GM23338 (cell line): ENCODE measurements at regions not wholly inside any gene's neighbourhood (a gene's known extent, or its start where the extent isn't known, plus 50 kb on each side); places are given as distances from the start of the nearest gene placed in this dataset.

Source experiments
- ATAC-seq: fragments of 200-7000 bp; cut with Tn5 transposase; 3 replicates; pipeline ENCODE4 v1.9.1; 2020
- DNase-seq: peaks from one replicate; pipeline ENCODE4 v3.0.0-alpha.2; 2015; ENCODE audit warnings: low spot score
- H2AFZ ChIP-seq: fragments of 200-600 bp; sonication (generic); 2 replicates; pipeline ENCODE4 v1.8.0; 2016; ENCODE audit warnings: antibody characterized with exemption, mild to moderate bottlenecking, moderate library complexity
- H3F3A ChIP-seq: fragments of 200-600 bp; sonication (generic); replicated peaks from 2 replicates; pipeline ENCODE4 v1.8.0; 2017; ENCODE audit warnings: antibody characterized with exemption, mixed run types, low read depth
- H3K27ac ChIP-seq: fragments of 200-600 bp; sonication (generic); 2 replicates; pipeline ENCODE4 v1.6.1; 2016; ENCODE audit warnings: low read depth
- H3K27me3 ChIP-seq: fragments of 200-600 bp; sonication (generic); 2 replicates; pipeline ENCODE4 v1.8.0; 2016; ENCODE audit warnings: mild to moderate bottlenecking, mixed run types, moderate library complexity; ENCODE audit not compliant: insufficient read depth
- H3K36me3 ChIP-seq: fragments of 200-600 bp; sonication (generic); 2 replicates; pipeline ENCODE4 v1.8.0; 2016; ENCODE audit warnings: mild to moderate bottlenecking; ENCODE audit not compliant: insufficient read depth
- H3K4me1 ChIP-seq: fragments of 200-600 bp; sonication (generic); 2 replicates; pipeline ENCODE4 v1.8.0; 2016; ENCODE audit warnings: mild to moderate bottlenecking, moderate library complexity; ENCODE audit not compliant: insufficient read depth
- H3K4me2 ChIP-seq: fragments of 200-600 bp; sonication (generic); 2 replicates; pipeline ENCODE4 v1.7.1; 2017; ENCODE audit warnings: mixed run types
- H3K4me3 ChIP-seq: fragments of 200-600 bp; sonication (generic); 2 replicates; pipeline ENCODE4 v1.6.1; 2016; ENCODE audit warnings: mixed run types
- H3K79me2 ChIP-seq: fragments of 200-600 bp; sonication (generic); replicated peaks from 2 replicates; pipeline ENCODE4 v1.8.0; 2017; ENCODE audit warnings: mild to moderate bottlenecking; ENCODE audit not compliant: insufficient read depth
- H3K9me2 ChIP-seq: fragments of 200-600 bp; sonication (generic); 2 replicates; pipeline ENCODE4 v1.8.0; 2017; ENCODE audit not compliant: insufficient read depth
- H4K20me1 ChIP-seq: fragments of 200-600 bp; sonication (generic); replicated peaks from 2 replicates; pipeline ENCODE4 v1.8.0; 2017; ENCODE audit warnings: mild to moderate bottlenecking; ENCODE audit not compliant: insufficient read depth
- H3K27ac Mint-ChIP-seq: 2 replicates; pipeline ENCODE4 v1.8.0; 2020; ENCODE audit warnings: inconsistent platforms, mild to moderate bottlenecking, moderate library complexity, mixed read lengths
- H3K27me3 Mint-ChIP-seq: 3 replicates; pipeline ENCODE4 v1.8.0; 2022; ENCODE audit warnings: low read depth, mild to moderate bottlenecking, moderate library complexity, mixed read lengths, inconsistent platforms; ENCODE audit not compliant: insufficient read depth, poor library complexity
- H3K36me3 Mint-ChIP-seq: 3 replicates; pipeline ENCODE4 v1.8.0; 2021; ENCODE audit warnings: low read depth, mild to moderate bottlenecking, inconsistent platforms, moderate library complexity, mixed read lengths
- H3K4me1 Mint-ChIP-seq: 3 replicates; pipeline ENCODE4 v1.8.0; 2020; ENCODE audit warnings: mild to moderate bottlenecking, inconsistent platforms, mixed read lengths
- H3K4me3 Mint-ChIP-seq: 3 replicates; pipeline ENCODE4 v1.8.0; 2021; ENCODE audit warnings: moderate library complexity, mild to moderate bottlenecking, inconsistent platforms, mixed read lengths
- H3K9me3 Mint-ChIP-seq: 3 replicates; pipeline ENCODE4 v1.8.0; 2020; ENCODE audit warnings: moderate library complexity, mild to moderate bottlenecking, inconsistent platforms, mixed read lengths
- CREB1 ChIP-seq: fragments of 250-450 bp; sonication (Bioruptor Pico); IDR thresholded peaks from 2 replicates; pipeline ENCODE4 v1.5.0; 2020; ENCODE audit warnings: low read depth, mild to moderate bottlenecking, moderate library complexity
- EZH2 ChIP-seq: fragments of 200-600 bp; sonication (generic); IDR thresholded peaks from one replicate; pipeline ENCODE4 v1.8.0; 2017; ENCODE audit warnings: antibody characterized with exemption, mild to moderate bottlenecking, low read depth; ENCODE audit not compliant: unreplicated experiment
- EZH2phosphoT487 ChIP-seq: fragments of 200-600 bp; sonication (generic); IDR thresholded peaks from one replicate; pipeline ENCODE4 v1.8.1; 2018; ENCODE audit warnings: antibody characterized with exemption; ENCODE audit not compliant: unreplicated experiment
- JUNB ChIP-seq: IDR thresholded peaks from one replicate; pipeline ENCODE4 v1.6.1; 2016; ENCODE audit warnings: antibody characterized with exemption; ENCODE audit not compliant: unreplicated experiment
- NANOG ChIP-seq: IDR thresholded peaks from 2 replicates; pipeline ENCODE4 v1.6.1; 2016; ENCODE audit warnings: antibody characterized with exemption, borderline replicate concordance
- POLR2AphosphoS5 ChIP-seq: IDR thresholded peaks from 2 replicates; pipeline ENCODE4 v1.6.1; 2016; ENCODE audit warnings: antibody characterized with exemption, low read depth
- STAT1 ChIP-seq: IDR thresholded peaks from one replicate; pipeline ENCODE4 v1.6.1; 2016; ENCODE audit warnings: antibody characterized with exemption; ENCODE audit not compliant: unreplicated experiment
- ZNF114 ChIP-seq: fragments of 250-450 bp; sonication (Bioruptor Pico); IDR thresholded peaks from 2 replicates; pipeline ENCODE4 v1.5.0; 2020; ENCODE audit warnings: mild to moderate bottlenecking, moderate library complexity
- ZNF331 ChIP-seq: fragments of 250-450 bp; sonication (Bioruptor Pico); IDR thresholded peaks from 2 replicates; pipeline ENCODE4 v1.5.0; 2020; ENCODE audit warnings: low read depth, mild to moderate bottlenecking, moderate library complexity
- TF ChIP-seq, protein P1 (sequence below): IDR thresholded peaks from one replicate; pipeline ENCODE4 v1.6.1; 2018; ENCODE audit warnings: antibody characterized with exemption; ENCODE audit not compliant: unreplicated experiment
- TF ChIP-seq, protein P2 (sequence below), 2 experiments: fragments of 200-600 bp in 1 of 2; sonication (generic) in 1 of 2; conservative IDR thresholded peaks; 2 replicates each; pipeline versions ENCODE4 v1.5.1 to v1.6.1; 2016 to 2017; ENCODE audit warnings: antibody characterized with exemption in 2 of 2, low read depth in 2 of 2, mild to moderate bottlenecking in 2 of 2, moderate library complexity in 1 of 2
- TF ChIP-seq, protein P3 (sequence below): fragments of 250-450 bp; sonication (Bioruptor Pico); IDR thresholded peaks from 2 replicates; pipeline ENCODE4 v1.5.0; 2020; ENCODE audit warnings: mild to moderate bottlenecking, moderate library complexity
- TF ChIP-seq, protein P4 (sequence below): IDR thresholded peaks from 2 replicates; pipeline ENCODE4 v1.6.1; 2016; ENCODE audit warnings: antibody characterized with exemption

DNA sequence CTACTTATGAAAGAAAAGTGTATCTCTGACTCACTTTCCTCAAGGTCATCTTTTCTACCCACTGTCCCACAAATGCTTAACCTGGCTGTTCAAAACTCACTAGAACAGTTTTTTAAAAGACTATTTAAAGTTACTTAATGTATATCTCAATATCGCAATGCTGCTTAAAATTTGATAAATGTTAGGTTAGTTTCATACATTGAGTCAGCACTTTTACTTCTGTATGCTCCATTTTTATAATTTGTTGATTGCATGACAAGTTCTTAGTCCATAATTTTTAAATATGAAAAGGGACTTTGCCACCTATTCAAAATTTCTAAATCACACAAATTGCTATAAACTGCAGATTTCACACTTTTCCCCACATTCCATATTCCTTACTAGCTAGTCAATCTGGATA is 231.7 kb upstream of the SLC39A10 start (continued):
- TF ChIP-seq NANOG: no peak
- TF ChIP-seq STAT1: no peak
- TF ChIP-seq POLR2AphosphoS5: no peak

DNA sequence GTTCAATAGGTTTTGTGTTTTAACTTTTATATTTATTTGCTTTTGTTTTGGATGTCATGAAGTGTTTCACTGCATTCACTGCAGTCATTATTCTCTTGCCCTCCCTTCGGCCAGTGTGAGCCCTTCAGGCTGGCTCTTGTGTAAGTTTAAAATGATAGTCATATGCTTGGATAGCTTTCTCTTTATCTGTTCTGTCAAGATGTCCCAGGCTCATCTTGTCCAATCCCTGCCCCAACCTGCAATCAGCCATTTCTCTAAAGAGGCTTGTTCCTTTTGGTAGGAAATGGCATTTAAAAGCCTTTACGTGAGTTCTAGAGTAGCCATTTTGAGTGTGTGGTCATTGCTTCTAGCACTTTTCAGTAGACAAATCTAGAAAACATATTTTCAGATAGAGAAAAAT is 238.0 kb upstream of the SLC39A10 start:
- H3K4me1 Mint-ChIP-seq: no peaks in the 10 kb centered on the region; the same call in 2 of the 3 replicates
- H3K27ac ChIP-seq: no peak overlapping the region
- no peak overlapping the region for H3K4me3 Mint-ChIP-seq
- ATAC-seq (no peak), DNase-seq (no peak)
- H3K79me2 ChIP-seq: no peaks in the 10 kb centered on the region
- no peaks in the 10 kb centered on the region for H3K36me3 ChIP-seq
- H3F3A ChIP-seq: no peaks in the 10 kb centered on the region
- H3K4me2 ChIP-seq: no peak overlapping the region
- H2AFZ ChIP-seq: no peak overlapping the region
- H3K4me3 ChIP-seq: no peak overlapping the region
- no peaks in the 10 kb centered on the region for H3K27me3 Mint-ChIP-seq
- no peak for TF ChIP-seq EZH2
- TF ChIP-seq STAT1: no peak
- TF ChIP-seq, protein P1, sequence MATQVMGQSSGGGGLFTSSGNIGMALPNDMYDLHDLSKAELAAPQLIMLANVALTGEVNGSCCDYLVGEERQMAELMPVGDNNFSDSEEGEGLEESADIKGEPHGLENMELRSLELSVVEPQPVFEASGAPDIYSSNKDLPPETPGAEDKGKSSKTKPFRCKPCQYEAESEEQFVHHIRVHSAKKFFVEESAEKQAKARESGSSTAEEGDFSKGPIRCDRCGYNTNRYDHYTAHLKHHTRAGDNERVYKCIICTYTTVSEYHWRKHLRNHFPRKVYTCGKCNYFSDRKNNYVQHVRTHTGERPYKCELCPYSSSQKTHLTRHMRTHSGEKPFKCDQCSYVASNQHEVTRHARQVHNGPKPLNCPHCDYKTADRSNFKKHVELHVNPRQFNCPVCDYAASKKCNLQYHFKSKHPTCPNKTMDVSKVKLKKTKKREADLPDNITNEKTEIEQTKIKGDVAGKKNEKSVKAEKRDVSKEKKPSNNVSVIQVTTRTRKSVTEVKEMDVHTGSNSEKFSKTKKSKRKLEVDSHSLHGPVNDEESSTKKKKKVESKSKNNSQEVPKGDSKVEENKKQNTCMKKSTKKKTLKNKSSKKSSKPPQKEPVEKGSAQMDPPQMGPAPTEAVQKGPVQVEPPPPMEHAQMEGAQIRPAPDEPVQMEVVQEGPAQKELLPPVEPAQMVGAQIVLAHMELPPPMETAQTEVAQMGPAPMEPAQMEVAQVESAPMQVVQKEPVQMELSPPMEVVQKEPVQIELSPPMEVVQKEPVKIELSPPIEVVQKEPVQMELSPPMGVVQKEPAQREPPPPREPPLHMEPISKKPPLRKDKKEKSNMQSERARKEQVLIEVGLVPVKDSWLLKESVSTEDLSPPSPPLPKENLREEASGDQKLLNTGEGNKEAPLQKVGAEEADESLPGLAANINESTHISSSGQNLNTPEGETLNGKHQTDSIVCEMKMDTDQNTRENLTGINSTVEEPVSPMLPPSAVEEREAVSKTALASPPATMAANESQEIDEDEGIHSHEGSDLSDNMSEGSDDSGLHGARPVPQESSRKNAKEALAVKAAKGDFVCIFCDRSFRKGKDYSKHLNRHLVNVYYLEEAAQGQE: no peak
- TF ChIP-seq, protein P2, sequence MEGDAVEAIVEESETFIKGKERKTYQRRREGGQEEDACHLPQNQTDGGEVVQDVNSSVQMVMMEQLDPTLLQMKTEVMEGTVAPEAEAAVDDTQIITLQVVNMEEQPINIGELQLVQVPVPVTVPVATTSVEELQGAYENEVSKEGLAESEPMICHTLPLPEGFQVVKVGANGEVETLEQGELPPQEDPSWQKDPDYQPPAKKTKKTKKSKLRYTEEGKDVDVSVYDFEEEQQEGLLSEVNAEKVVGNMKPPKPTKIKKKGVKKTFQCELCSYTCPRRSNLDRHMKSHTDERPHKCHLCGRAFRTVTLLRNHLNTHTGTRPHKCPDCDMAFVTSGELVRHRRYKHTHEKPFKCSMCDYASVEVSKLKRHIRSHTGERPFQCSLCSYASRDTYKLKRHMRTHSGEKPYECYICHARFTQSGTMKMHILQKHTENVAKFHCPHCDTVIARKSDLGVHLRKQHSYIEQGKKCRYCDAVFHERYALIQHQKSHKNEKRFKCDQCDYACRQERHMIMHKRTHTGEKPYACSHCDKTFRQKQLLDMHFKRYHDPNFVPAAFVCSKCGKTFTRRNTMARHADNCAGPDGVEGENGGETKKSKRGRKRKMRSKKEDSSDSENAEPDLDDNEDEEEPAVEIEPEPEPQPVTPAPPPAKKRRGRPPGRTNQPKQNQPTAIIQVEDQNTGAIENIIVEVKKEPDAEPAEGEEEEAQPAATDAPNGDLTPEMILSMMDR (conservative IDR thresholded peaks at IDR 0.05; ENCODE audit: low read depth in 2 of 2): no peak
- TF ChIP-seq CREB1 (CRISPR knock-in tag): no peak
- TF ChIP-seq EZH2phosphoT487: no peak
- TF ChIP-seq NANOG: no peak
- TF ChIP-seq, protein P3, sequence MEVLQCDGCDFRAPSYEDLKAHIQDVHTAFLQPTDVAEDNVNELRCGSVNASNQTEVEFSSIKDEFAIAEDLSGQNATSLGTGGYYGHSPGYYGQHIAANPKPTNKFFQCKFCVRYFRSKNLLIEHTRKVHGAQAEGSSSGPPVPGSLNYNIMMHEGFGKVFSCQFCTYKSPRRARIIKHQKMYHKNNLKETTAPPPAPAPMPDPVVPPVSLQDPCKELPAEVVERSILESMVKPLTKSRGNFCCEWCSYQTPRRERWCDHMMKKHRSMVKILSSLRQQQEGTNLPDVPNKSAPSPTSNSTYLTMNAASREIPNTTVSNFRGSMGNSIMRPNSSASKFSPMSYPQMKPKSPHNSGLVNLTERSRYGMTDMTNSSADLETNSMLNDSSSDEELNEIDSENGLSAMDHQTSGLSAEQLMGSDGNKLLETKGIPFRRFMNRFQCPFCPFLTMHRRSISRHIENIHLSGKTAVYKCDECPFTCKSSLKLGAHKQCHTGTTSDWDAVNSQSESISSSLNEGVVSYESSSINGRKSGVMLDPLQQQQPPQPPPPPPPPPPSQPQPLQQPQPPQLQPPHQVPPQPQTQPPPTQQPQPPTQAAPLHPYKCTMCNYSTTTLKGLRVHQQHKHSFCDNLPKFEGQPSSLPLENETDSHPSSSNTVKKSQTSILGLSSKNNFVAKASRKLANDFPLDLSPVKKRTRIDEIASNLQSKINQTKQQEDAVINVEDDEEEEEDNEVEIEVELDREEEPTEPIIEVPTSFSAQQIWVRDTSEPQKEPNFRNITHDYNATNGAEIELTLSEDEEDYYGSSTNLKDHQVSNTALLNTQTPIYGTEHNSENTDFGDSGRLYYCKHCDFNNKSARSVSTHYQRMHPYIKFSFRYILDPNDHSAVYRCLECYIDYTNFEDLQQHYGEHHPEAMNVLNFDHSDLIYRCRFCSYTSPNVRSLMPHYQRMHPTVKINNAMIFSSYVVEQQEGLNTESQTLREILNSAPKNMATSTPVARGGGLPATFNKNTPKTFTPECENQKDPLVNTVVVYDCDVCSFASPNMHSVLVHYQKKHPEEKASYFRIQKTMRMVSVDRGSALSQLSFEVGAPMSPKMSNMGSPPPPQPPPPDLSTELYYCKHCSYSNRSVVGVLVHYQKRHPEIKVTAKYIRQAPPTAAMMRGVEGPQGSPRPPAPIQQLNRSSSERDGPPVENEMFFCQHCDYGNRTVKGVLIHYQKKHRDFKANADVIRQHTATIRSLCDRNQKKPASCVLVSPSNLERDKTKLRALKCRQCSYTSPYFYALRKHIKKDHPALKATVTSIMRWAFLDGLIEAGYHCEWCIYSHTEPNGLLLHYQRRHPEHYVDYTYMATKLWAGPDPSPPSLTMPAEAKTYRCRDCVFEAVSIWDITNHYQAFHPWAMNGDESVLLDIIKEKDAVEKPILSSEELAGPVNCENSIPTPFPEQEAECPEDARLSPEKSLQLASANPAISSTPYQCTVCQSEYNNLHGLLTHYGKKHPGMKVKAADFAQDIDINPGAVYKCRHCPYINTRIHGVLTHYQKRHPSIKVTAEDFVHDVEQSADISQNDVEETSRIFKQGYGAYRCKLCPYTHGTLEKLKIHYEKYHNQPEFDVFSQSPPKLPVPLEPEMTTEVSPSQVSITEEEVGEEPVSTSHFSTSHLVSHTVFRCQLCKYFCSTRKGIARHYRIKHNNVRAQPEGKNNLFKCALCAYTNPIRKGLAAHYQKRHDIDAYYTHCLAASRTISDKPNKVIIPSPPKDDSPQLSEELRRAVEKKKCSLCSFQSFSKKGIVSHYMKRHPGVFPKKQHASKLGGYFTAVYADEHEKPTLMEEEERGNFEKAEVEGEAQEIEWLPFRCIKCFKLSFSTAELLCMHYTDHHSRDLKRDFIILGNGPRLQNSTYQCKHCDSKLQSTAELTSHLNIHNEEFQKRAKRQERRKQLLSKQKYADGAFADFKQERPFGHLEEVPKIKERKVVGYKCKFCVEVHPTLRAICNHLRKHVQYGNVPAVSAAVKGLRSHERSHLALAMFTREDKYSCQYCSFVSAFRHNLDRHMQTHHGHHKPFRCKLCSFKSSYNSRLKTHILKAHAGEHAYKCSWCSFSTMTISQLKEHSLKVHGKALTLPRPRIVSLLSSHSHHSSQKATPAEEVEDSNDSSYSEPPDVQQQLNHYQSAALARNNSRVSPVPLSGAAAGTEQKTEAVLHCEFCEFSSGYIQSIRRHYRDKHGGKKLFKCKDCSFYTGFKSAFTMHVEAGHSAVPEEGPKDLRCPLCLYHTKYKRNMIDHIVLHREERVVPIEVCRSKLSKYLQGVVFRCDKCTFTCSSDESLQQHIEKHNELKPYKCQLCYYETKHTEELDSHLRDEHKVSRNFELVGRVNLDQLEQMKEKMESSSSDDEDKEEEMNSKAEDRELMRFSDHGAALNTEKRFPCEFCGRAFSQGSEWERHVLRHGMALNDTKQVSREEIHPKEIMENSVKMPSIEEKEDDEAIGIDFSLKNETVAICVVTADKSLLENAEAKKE (CRISPR knock-in tag): no peak
- no peak for TF ChIP-seq POLR2AphosphoS5
- no peak for TF ChIP-seq ZNF114 (CRISPR knock-in tag)
- no peak for TF ChIP-seq JUNB
- TF ChIP-seq ZNF331 (CRISPR knock-in tag): no peak
- TF ChIP-seq, protein P4, sequence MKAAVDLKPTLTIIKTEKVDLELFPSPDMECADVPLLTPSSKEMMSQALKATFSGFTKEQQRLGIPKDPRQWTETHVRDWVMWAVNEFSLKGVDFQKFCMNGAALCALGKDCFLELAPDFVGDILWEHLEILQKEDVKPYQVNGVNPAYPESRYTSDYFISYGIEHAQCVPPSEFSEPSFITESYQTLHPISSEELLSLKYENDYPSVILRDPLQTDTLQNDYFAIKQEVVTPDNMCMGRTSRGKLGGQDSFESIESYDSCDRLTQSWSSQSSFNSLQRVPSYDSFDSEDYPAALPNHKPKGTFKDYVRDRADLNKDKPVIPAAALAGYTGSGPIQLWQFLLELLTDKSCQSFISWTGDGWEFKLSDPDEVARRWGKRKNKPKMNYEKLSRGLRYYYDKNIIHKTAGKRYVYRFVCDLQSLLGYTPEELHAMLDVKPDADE: no peak
- H4K20me1 ChIP-seq: no peaks in the 10 kb centered on the region
- H3K9me2 ChIP-seq: no peaks in the 10 kb centered on the region
- H3K4me1 ChIP-seq: no peaks in the 10 kb centered on the region
- no peaks in the 10 kb centered on the region for H3K27me3 ChIP-seq
- H3K36me3 Mint-ChIP-seq: no peaks in the 10 kb centered on the region
- H3K27ac Mint-ChIP-seq: no peak overlapping the region
- H3K9me3 Mint-ChIP-seq: no peaks in the 10 kb centered on the region
